B cell (primary cell): ENCODE measurements at regions not wholly inside any gene's neighbourhood (a gene's known extent, or its start where the extent isn't known, plus 50 kb on each side); places are given as distances from the start of the nearest gene placed in this dataset.

Experiments
- ATAC-seq: fragments of 200-7000 bp; cut with Tn5 transposase; one replicate; pipeline ENCODE4 v1.10.0; 2021; ENCODE audit warnings: low read depth, mild to moderate bottlenecking, moderate number of reproducible peaks, moderate library complexity
- CTCF ChIA-PET: fragments of 350-600 bp; sonication (Branson Sonifier 250); formaldehyde crosslinking; loops from one replicate; lab custom pipeline; 2021; ENCODE audit warnings: antibody characterized with exemption, inconsistent platforms; lab: Charles Lee
- POLR2A ChIA-PET: fragments of 350-600 bp; sonication (Branson Sonifier 250); formaldehyde crosslinking; loops from one replicate; lab custom pipeline; 2021; ENCODE audit warnings: antibody characterized with exemption; lab: Charles Lee
- DNase-seq: peaks from one replicate; pipeline ENCODE4 v3.0.0; 2013
- H2AFZ ChIP-seq: 2 replicates; pipeline ENCODE4 v1.6.1; 2012; ENCODE audit warnings: mild to moderate bottlenecking, low read depth, low read length; ENCODE audit not compliant: insufficient read depth, poor library complexity, severe bottlenecking
- H3K27ac ChIP-seq, 2 donors: 1 replicate in 1 of 2; 2 replicates in 1 of 2; pipeline ENCODE4 v1.5.1; 2012 to 2013; ENCODE audit warnings: low read length in 2 of 2, mild to moderate bottlenecking in 2 of 2, moderate library complexity in 1 of 2
- H3K27me3 ChIP-seq, 4 experiments: fragments of 200-600 bp in 1 of 4; sonication (generic) in 1 of 4; replicated peaks in 1 of 4; 1 replicate in 2 of 4; 2 replicates in 2 of 4; pipeline versions ENCODE4 v1.6.1 to v1.7.0; 2013 to 2016; ENCODE audit warnings: low read length in 3 of 4, mild to moderate bottlenecking in 2 of 4, mixed read lengths in 1 of 4, moderate library complexity in 1 of 4; ENCODE audit not compliant: insufficient read depth in 4 of 4, control insufficient read depth in 3 of 4; ENCODE audit errors: control extremely low read depth in 1 of 4
- H3K36me3 ChIP-seq, 2 experiments: replicated peaks in 1 of 2; 1 replicate in 1 of 2; 2 replicates in 1 of 2; pipeline versions ENCODE4 v1.6.1 to v1.7.1; 2013; ENCODE audit warnings: low read length in 1 of 2; ENCODE audit not compliant: insufficient read depth in 2 of 2, control insufficient read depth in 1 of 2; ENCODE audit errors: control extremely low read depth in 1 of 2, extremely low read depth in 1 of 2
- H3K4me1 ChIP-seq, 2 donors: fragments of 200-600 bp in 1 of 2; sonication (generic) in 1 of 2; 1 replicate in 1 of 2; 2 replicates in 1 of 2; pipeline versions ENCODE4 v1.5.1 to v1.6.1; 2013 to 2017; ENCODE audit warnings: low read length in 2 of 2; ENCODE audit not compliant: control insufficient read depth in 2 of 2, insufficient read depth in 2 of 2
- H3K4me2 ChIP-seq: replicated peaks from 2 replicates; pipeline ENCODE3; 2012; ENCODE audit warnings: mild to moderate bottlenecking, low read depth, low read length; ENCODE audit not compliant: poor library complexity, severe bottlenecking
- H3K4me3 ChIP-seq, 5 experiments: fragments of 200-600 bp in 1 of 5; sonication (generic) in 1 of 5; 1 replicate in 3 of 5; 2 replicates in 2 of 5; pipeline versions ENCODE4 v1.5.1 to v1.7.0; 2011 to 2016; ENCODE audit warnings: low read length in 4 of 5, mild to moderate bottlenecking in 4 of 5, low read depth in 2 of 5, control low read depth in 1 of 5, moderate library complexity in 1 of 5; ENCODE audit not compliant: insufficient read depth in 1 of 5; ENCODE audit errors: control extremely low read depth in 1 of 5, extremely low read depth in 1 of 5
- H3K79me2 ChIP-seq: fragments of 200-600 bp; sonication (generic); one replicate; pipeline ENCODE4 v1.6.0; 2016; ENCODE audit warnings: low read length; ENCODE audit not compliant: control insufficient read depth, insufficient read depth
- H3K9ac ChIP-seq: fragments of 200-600 bp; sonication (generic); 2 replicates; pipeline ENCODE4 v1.6.1; 2017; ENCODE audit warnings: mild to moderate bottlenecking, low read length, moderate library complexity
- H3K9me3 ChIP-seq, 3 donors: one replicate each; pipeline versions ENCODE4 v1.6.1 to v1.7.1; 2013; ENCODE audit warnings: low read length in 2 of 3; ENCODE audit not compliant: control insufficient read depth in 2 of 3, insufficient read depth in 1 of 3; ENCODE audit errors: control extremely low read depth in 1 of 3
- H4K20me1 ChIP-seq: 2 replicates; pipeline ENCODE4 v1.6.0; 2012; ENCODE audit warnings: mild to moderate bottlenecking, low read length; ENCODE audit not compliant: insufficient read depth, control insufficient read depth, poor library complexity, severe bottlenecking
- H3K27ac Mint-ChIP-seq: one replicate; pipeline ENCODE4 v1.8.0; 2021; ENCODE audit warnings: mixed read lengths
- H3K27me3 Mint-ChIP-seq: one replicate; pipeline ENCODE4 v1.8.0; 2021; ENCODE audit warnings: mixed read lengths
- H3K4me1 Mint-ChIP-seq: one replicate; pipeline ENCODE4 v1.8.0; 2021; ENCODE audit warnings: mixed read lengths
- H3K4me3 Mint-ChIP-seq: one replicate; pipeline ENCODE4 v1.8.0; 2021; ENCODE audit warnings: mixed read lengths
- H3K9me3 Mint-ChIP-seq: one replicate; pipeline ENCODE4 v1.8.0; 2022; ENCODE audit warnings: mixed read lengths; ENCODE audit not compliant: insufficient read depth
- EZH2 ChIP-seq: IDR thresholded peaks from 2 replicates; pipeline ENCODE4 v1.6.1; 2012; ENCODE audit warnings: borderline replicate concordance, low read depth, mild to moderate bottlenecking, moderate library complexity, low read length; ENCODE audit not compliant: insufficient read depth, poor library complexity, severe bottlenecking
- WGBS: methylation state at CpG from one replicate; pipeline ENCODE4 v1.1.5; 2013; ENCODE audit warnings: missing lambda C conversion rate; ENCODE audit not compliant: insufficient coverage; 5-methylcytosine and 5-hydroxymethylcytosine counted together
- intact Hi-C: fragments of 100-400 bp; cut with micrococcal nuclease; formaldehyde crosslinking; loops from one replicate; pipeline ENCODE4 v1.10.0; 2022
- TF ChIP-seq, protein P1 (sequence below): fragments of 200-600 bp; IDR thresholded peaks from one replicate; pipeline ENCODE4 v1.8.0; 2022; ENCODE audit warnings: antibody characterized with exemption, mild to moderate bottlenecking

DNA sequence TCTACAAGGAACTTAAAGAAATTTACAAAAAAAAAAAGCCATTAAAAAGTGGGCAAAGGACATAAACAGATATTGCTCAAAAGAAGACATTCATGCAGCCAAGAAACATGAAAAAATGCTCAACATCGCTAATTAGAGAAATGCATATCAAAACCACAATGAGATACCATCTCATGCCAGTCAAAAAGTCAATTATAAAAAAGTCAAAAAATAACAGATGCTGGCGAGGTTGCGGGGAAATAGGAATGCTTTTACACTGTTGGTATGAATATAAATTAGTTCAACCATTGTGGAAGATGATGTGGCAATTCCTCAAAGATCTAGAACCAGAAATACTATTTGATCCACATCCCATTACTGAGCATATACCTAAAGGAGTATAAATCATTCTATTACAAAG is 411.9 kb upstream of the MARCKS start:
- Mint-ChIP-seq H3K4me3 (no peak overlapping the region), H3K9me3 (no peaks in the 10 kb centered on the region), H3K27me3 (peaks cover 4% of the 10 kb centered on the region), H3K27ac (no peak overlapping the region), H3K4me1 (no peaks in the 10 kb centered on the region)
- TF ChIP-seq EZH2 = no peak
- TF ChIP-seq, protein P1, sequence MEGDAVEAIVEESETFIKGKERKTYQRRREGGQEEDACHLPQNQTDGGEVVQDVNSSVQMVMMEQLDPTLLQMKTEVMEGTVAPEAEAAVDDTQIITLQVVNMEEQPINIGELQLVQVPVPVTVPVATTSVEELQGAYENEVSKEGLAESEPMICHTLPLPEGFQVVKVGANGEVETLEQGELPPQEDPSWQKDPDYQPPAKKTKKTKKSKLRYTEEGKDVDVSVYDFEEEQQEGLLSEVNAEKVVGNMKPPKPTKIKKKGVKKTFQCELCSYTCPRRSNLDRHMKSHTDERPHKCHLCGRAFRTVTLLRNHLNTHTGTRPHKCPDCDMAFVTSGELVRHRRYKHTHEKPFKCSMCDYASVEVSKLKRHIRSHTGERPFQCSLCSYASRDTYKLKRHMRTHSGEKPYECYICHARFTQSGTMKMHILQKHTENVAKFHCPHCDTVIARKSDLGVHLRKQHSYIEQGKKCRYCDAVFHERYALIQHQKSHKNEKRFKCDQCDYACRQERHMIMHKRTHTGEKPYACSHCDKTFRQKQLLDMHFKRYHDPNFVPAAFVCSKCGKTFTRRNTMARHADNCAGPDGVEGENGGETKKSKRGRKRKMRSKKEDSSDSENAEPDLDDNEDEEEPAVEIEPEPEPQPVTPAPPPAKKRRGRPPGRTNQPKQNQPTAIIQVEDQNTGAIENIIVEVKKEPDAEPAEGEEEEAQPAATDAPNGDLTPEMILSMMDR = no peak
- Histone ChIP-seq H3K4me1 (no peaks in the 10 kb centered on the region), H3K9ac (no peak overlapping the region), H3K27me3 (peaks cover 0 to 3% (median 0%) of the 10 kb centered on the region in 4 experiments), H2AFZ (no peak overlapping the region), H3K4me2 (no peak overlapping the region), H4K20me1 (no peaks in the 10 kb centered on the region), H3K27ac (no peak overlapping the region), H3K4me3 (no peak overlapping the region), H3K79me2 (no peaks in the 10 kb centered on the region), H3K36me3 (no peaks in the 10 kb centered on the region), H3K9me3 (no peaks in the 10 kb centered on the region)
- intact Hi-C loops = no loop called here
- ChIA-PET CTCF (no interaction called here), POLR2A (no interaction called here)
- 80% methylated on average over 1 of the region's 3 CpGs for WGBS
- DNase-seq (no peak), ATAC-seq (no peak)

DNA sequence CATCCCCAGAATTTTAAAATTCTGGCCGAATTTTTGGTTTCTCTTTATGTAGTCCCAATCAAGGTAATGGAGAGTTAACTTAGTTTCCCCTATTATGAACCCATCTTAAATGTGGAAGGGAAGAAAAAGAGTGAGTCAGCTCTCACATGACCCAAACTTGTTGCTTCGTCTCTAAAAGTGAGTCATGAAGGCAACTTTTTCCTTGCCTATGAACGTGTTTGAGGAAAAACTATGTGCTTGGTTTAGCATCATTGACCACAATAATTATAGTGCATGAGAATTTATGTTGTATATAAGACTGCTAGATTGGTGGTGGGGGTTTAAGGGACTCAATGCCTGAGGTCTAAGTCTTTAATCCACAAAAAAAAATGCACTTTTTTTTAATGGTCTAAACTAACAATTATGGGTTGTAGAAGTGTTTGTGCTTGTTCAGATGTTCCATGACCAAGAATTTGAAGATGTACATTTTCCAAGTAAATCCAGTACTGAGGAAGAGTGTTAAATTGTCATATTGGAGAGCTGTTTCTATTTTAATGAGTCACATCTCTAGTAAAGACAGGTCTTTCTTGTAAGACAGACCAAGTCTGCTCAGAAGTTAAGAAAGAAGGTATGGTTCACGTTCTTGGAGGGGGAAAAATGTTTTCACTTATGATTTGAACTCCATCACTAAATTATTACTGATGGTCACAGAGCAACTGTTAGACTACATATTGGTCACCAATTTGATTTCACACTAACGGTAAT is 409.9 kb upstream of the MARCKS start:
- H2AFZ ChIP-seq = no peak overlapping the region
- POLR2A ChIA-PET = interaction anchor here (0.6 kb wide), 1 partner anchor 21 kb away, joined by 4 read pairs; no protein-coding TSS in a partner anchor
- ATAC-seq (no peak), DNase-seq (no peak)
- H4K20me1 ChIP-seq = no peaks in the 10 kb centered on the region
- intact Hi-C loops = no loop called here
- CTCF ChIA-PET = no interaction called here
- WGBS = 100% methylated on average over 1 of the region's 5 CpGs
- Mint-ChIP-seq H3K9me3 (no peaks in the 10 kb centered on the region), H3K4me1 (no peaks in the 10 kb centered on the region), H3K27ac (peak overlapping the region; percentile 1), H3K27me3 (no peaks in the 10 kb centered on the region), H3K4me3 (no peak overlapping the region)
- H3K4me3 ChIP-seq = no peak overlapping the region
- no peaks in the 10 kb centered on the region for H3K27me3 ChIP-seq
- TF ChIP-seq EZH2 = no peak
- TF ChIP-seq, protein P1 = no peak
- H3K4me1 ChIP-seq = no peaks in the 10 kb centered on the region
- no peaks in the 10 kb centered on the region for H3K36me3 ChIP-seq
- H3K9me3 ChIP-seq = no peaks in the 10 kb centered on the region
- H3K9ac ChIP-seq = no peak overlapping the region
- no peak overlapping the region for H3K4me2 ChIP-seq
- no peak overlapping the region for H3K27ac ChIP-seq
- no peaks in the 10 kb centered on the region for H3K79me2 ChIP-seq
